Amniotic epithelial cell (primary cell): ENCODE measurements at regions not wholly inside any gene's neighbourhood (a gene's known extent, or its start where the extent isn't known, plus 50 kb on each side); places are given as distances from the start of the nearest gene placed in this dataset.
A peak's percentile ranks its signal among the peaks of the same experiment; 100 is the strongest.

Experiments
- DNase-seq: peaks from one replicate; pipeline ENCODE4 v3.0.0-alpha.2; 2010; ENCODE audit warnings: low read depth

GRCh38 chr7:36066343-36066664 lies 86.8 kb upstream of the EEPD1 start:
- no peak for DNase-seq

- no peak for DNase-seq
These were observed 82.8 kb upstream of the EEPD1 start for GRCh38 chr7:36070230-36070629.

- no peak for DNase-seq
These were observed 81.4 kb upstream of the EEPD1 start for GRCh38 chr7:36071605-36072004.

GRCh38 chr7:36072620-36073019 lies 80.4 kb upstream of the EEPD1 start:
- DNase-seq, result no peak

GRCh38 chr7:36075561-36075960 lies 77.5 kb upstream of the EEPD1 start:
- no peak for DNase-seq

GRCh38 chr7:36076074-36076473 lies 77.0 kb upstream of the EEPD1 start:
- no peak for DNase-seq

GRCh38 chr7:36078816-36079360 lies 74.2 kb upstream of the EEPD1 start:
- no peak for DNase-seq

- peak; percentile 37 for DNase-seq
These were observed 73.5 kb upstream of the EEPD1 start for GRCh38 chr7:36079446-36080025.

- no peak for DNase-seq
These were observed 72.2 kb upstream of the EEPD1 start for GRCh38 chr7:36080843-36081242.

- no peak for DNase-seq
These were observed 70.8 kb upstream of the EEPD1 start for GRCh38 chr7:36082216-36082615.

GRCh38 chr7:36082910-36083309 lies 70.1 kb upstream of the EEPD1 start:
- no peak for DNase-seq

- no peak for DNase-seq
These were observed 69.3 kb upstream of the EEPD1 start for GRCh38 chr7:36083626-36084380.

GRCh38 chr7:36084485-36085091 lies 68.5 kb upstream of the EEPD1 start:
- peak; percentile 62 for DNase-seq

- no peak for DNase-seq
These were observed 68.0 kb upstream of the EEPD1 start for GRCh38 chr7:36085096-36085495.

- no peak for DNase-seq
These were observed 66.5 kb upstream of the EEPD1 start for GRCh38 chr7:36086571-36086970.

- DNase-seq, result no peak
These were observed 64.5 kb upstream of the EEPD1 start for GRCh38 chr7:36088553-36088952.

- peak; percentile 28 for DNase-seq
These were observed 64.1 kb upstream of the EEPD1 start for GRCh38 chr7:36088966-36089365.

- no peak for DNase-seq
These were observed 61.8 kb upstream of the EEPD1 start for GRCh38 chr7:36090976-36091873.

GRCh38 chr7:36091874-36092176 lies 61.2 kb upstream of the EEPD1 start:
- no peak for DNase-seq

GRCh38 chr7:36092221-36092771 lies 60.8 kb upstream of the EEPD1 start:
- no peak for DNase-seq

GRCh38 chr7:36096460-36097095 lies 56.5 kb upstream of the EEPD1 start:
- DNase-seq, result no peak

GRCh38 chr7:36098096-36098495 lies 55.0 kb upstream of the EEPD1 start:
- no peak for DNase-seq
